K562 (cell line): ENCODE measurements at regions not wholly inside any gene's neighbourhood (a gene's known extent, or its start where the extent isn't known, plus 50 kb on each side); places are given as distances from the start of the nearest gene placed in this dataset.

Source experiments
- ARID2 ChIP-seq: fragments of 450-650 bp; IDR thresholded peaks from 2 replicates; pipeline ENCODE4 v1.6.1; 2017; ENCODE audit warnings: antibody characterized with exemption, mild to moderate bottlenecking
- ATF7 ChIP-seq: fragments of 450-650 bp; IDR thresholded peaks from 2 replicates; pipeline ENCODE4 v1.7.1; 2014; ENCODE audit warnings: mild to moderate bottlenecking, moderate library complexity
- BCL6 ChIP-seq: fragments of 250-450 bp; sonication (Bioruptor Pico); IDR thresholded peaks from 2 replicates; pipeline ENCODE4 v1.4.0; 2020
- CAMTA2 ChIP-seq: fragments of 250-450 bp; sonication (Bioruptor Pico); conservative IDR thresholded peaks from 2 replicates; pipeline ENCODE4 v1.5.1; 2022
- DEAF1 ChIP-seq: fragments of 450-650 bp; formaldehyde crosslinking; IDR thresholded peaks from 2 replicates; pipeline ENCODE4 v1.4.0; 2020; ENCODE audit warnings: mild to moderate bottlenecking, moderate library complexity
- HES1 ChIP-seq: fragments of 450-650 bp; IDR thresholded peaks from 2 replicates; pipeline ENCODE4 v1.6.1; 2016; ENCODE audit warnings: low read depth, mild to moderate bottlenecking, moderate library complexity
- LCOR ChIP-seq: sonication (generic); formaldehyde crosslinking; IDR thresholded peaks from 2 replicates; pipeline ENCODE4 v1.8.0; 2022; ENCODE audit warnings: mild to moderate bottlenecking, missing genetic modification reagents
- SOX6 ChIP-seq: fragments of 450-650 bp; IDR thresholded peaks from 2 replicates; pipeline ENCODE4 v1.6.1; 2014; ENCODE audit warnings: mild to moderate bottlenecking
- TAF9B ChIP-seq: fragments of 450-650 bp; IDR thresholded peaks from 2 replicates; pipeline ENCODE4 v1.6.1; 2018; ENCODE audit warnings: mild to moderate bottlenecking; ENCODE audit not compliant: partially characterized antibody
- USF1 ChIP-seq: sonication (generic); formaldehyde crosslinking; IDR thresholded peaks from 2 replicates; pipeline ENCODE4 v1.9.0; 2022; ENCODE audit warnings: mild to moderate bottlenecking, missing genetic modification reagents
- USF2 ChIP-seq: sonication (generic); formaldehyde crosslinking; IDR thresholded peaks from 2 replicates; pipeline ENCODE4 v1.5.0; 2020; ENCODE audit warnings: missing genetic modification reagents
- ZBTB17 ChIP-seq: fragments of 450-650 bp; formaldehyde crosslinking; IDR thresholded peaks from 2 replicates; pipeline ENCODE4 v1.4.0; 2020; ENCODE audit warnings: mild to moderate bottlenecking
- ZBTB33 ChIP-seq: sonication (generic); formaldehyde crosslinking; IDR thresholded peaks from 2 replicates; pipeline ENCODE4 v1.8.1; 2023; ENCODE audit warnings: mild to moderate bottlenecking, missing genetic modification reagents

- TF ChIP-seq HES1 (peak; percentile 33; the same call in 1 of the 2 replicates), ZBTB33 (CRISPR knock-in tag) (peak; percentile 56), ARID2 (no peak), ATF7 (peak; percentile 51; the same call in 1 of the 2 replicates), ZBTB17 (CRISPR knock-in tag) (peak; percentile 17; the same call in 1 of the 2 replicates), DEAF1 (CRISPR knock-in tag) (no peak), SOX6 (peak; percentile 92), LCOR (CRISPR knock-in tag) (peak; percentile 57; the same call in 1 of the 2 replicates), TAF9B (peak; percentile 33), USF1 (CRISPR knock-in tag) (peak; percentile 76), CAMTA2 (no peak), BCL6 (no peak), USF2 (CRISPR knock-in tag) (peak; percentile 34; the same call in 1 of the 2 replicates)
These were observed 105.2 kb upstream of the ATF7IP start (continued) for GRCh38 chr12:14260011-14260993.
